H1 (cell line): ENCODE measurements at regions not wholly inside any gene's neighbourhood (a gene's known extent, or its start where the extent isn't known, plus 50 kb on each side); places are given as distances from the start of the nearest gene placed in this dataset.

ENCODE experiments used
- CTCF ChIA-PET: fragments of 300-600 bp; sonication (Branson Sonifier 250); formaldehyde crosslinking; loops from one replicate; lab custom pipeline; 2021; ENCODE audit not compliant: partially characterized antibody; lab: Charles Lee
- POLR2A ChIA-PET: fragments of 300-600 bp; sonication (Branson Sonifier 250); formaldehyde crosslinking; loops from one replicate; lab custom pipeline; 2021; ENCODE audit warnings: inconsistent platforms; ENCODE audit not compliant: partially characterized antibody; lab: Charles Lee
- DNase-seq, 2 experiments: peaks; one replicate each; pipeline versions ENCODE4 v3.0.0 to v3.0.0-alpha.2; 2010 to 2022; ENCODE audit warnings: low spot score in 2 of 2, low read depth in 1 of 2, mixed read lengths in 1 of 2
- FAIRE-seq: peaks from 2 replicates; lab custom pipeline; 2011; peaks lifted over from hg19 to GRCh38; lab: Jason Lieb, UNC
- H2AFZ ChIP-seq: 2 replicates; pipeline ENCODE4 v1.8.1; 2012; ENCODE audit warnings: low read length, inconsistent platforms
- H2AK5ac ChIP-seq: 2 replicates; pipeline ENCODE4 v1.6.1; 2013; ENCODE audit warnings: low read depth, low read length
- H2BK120ac ChIP-seq: replicated peaks from 2 replicates; pipeline ENCODE3; 2013; ENCODE audit warnings: low read depth, low read length, inconsistent platforms
- H2BK12ac ChIP-seq: 2 replicates; pipeline ENCODE4 v1.6.1; 2013; ENCODE audit warnings: low read depth, low read length
- H2BK15ac ChIP-seq: 2 replicates; pipeline ENCODE4 v1.6.1; 2013; ENCODE audit warnings: low read length
- H2BK20ac ChIP-seq: 2 replicates; pipeline ENCODE4 v1.6.1; 2013; ENCODE audit warnings: low read length
- H2BK5ac ChIP-seq: 2 replicates; pipeline ENCODE4 v1.6.1; 2013; ENCODE audit warnings: low read depth, low read length
- H3K14ac ChIP-seq: 2 replicates; pipeline ENCODE4 v1.6.1; 2013; ENCODE audit warnings: inconsistent platforms; ENCODE audit not compliant: insufficient read length
- H3K18ac ChIP-seq: 2 replicates; pipeline ENCODE4 v1.6.1; 2013; ENCODE audit warnings: low read length; ENCODE audit errors: extremely low read depth
- H3K23ac ChIP-seq: 2 replicates; pipeline ENCODE4 v1.6.1; 2013; ENCODE audit warnings: inconsistent platforms; ENCODE audit not compliant: insufficient read length
- H3K23me2 ChIP-seq: 2 replicates; pipeline ENCODE4 v1.6.1; 2013; ENCODE audit warnings: low read depth, low read length
- H3K27ac ChIP-seq: 2 replicates; pipeline ENCODE4 v1.6.1; 2011; ENCODE audit warnings: low read depth, low read length, inconsistent platforms
- H3K27me3 ChIP-seq, 4 experiments: replicated peaks in 1 of 4; 1 replicate in 1 of 4; 2 replicates in 3 of 4; pipeline versions ENCODE4 v1.6.1 to v1.8.1; 2011 to 2013; ENCODE audit warnings: low read length in 3 of 4, mild to moderate bottlenecking in 3 of 4, inconsistent platforms in 2 of 4, mixed read lengths in 2 of 4, moderate library complexity in 1 of 4; ENCODE audit not compliant: control insufficient read depth in 3 of 4, insufficient read depth in 3 of 4; ENCODE audit errors: extremely low read depth in 1 of 4
- H3K36me3 ChIP-seq, 4 experiments: 2 replicates each; pipeline versions ENCODE4 v1.6.1 to v1.8.1; 2011 to 2013; ENCODE audit warnings: mild to moderate bottlenecking in 4 of 4, low read length in 3 of 4, moderate library complexity in 2 of 4, control low read depth in 1 of 4, inconsistent platforms in 1 of 4; ENCODE audit not compliant: insufficient read depth in 4 of 4, control insufficient read depth in 2 of 4
- H3K4ac ChIP-seq: replicated peaks from 2 replicates; pipeline ENCODE3; 2013; ENCODE audit warnings: low read length, low read depth, mixed read lengths, inconsistent platforms; ENCODE audit not compliant: insufficient read length
- H3K4me1 ChIP-seq, 4 experiments: replicated peaks in 1 of 4; 1 replicate in 1 of 4; 2 replicates in 3 of 4; pipeline versions ENCODE4 v1.6.1 to v1.8.1; 2011 to 2013; ENCODE audit warnings: low read length in 3 of 4, inconsistent platforms in 2 of 4, mixed read lengths in 1 of 4; ENCODE audit not compliant: insufficient read depth in 4 of 4, control insufficient read depth in 3 of 4
- H3K4me2 ChIP-seq, 2 experiments: 2 replicates each; pipeline versions ENCODE4 v1.6.1 to v1.8.1; 2011 to 2013; ENCODE audit warnings: low read depth in 2 of 2, low read length in 2 of 2, control low read depth in 1 of 2, inconsistent platforms in 1 of 2, mild to moderate bottlenecking in 1 of 2; ENCODE audit not compliant: insufficient read depth in 1 of 2
- H3K4me3 ChIP-seq, 4 experiments: fragments of 200-600, 300-600 bp in 1 of 4; sonication (generic), shearing (Covaris generic), sonication (Bioruptor Twin) in 1 of 4; 2 replicates each; pipeline versions ENCODE4 v1.5.1 to v1.8.1; 2011 to 2016; ENCODE audit warnings: low read length in 4 of 4, low read depth in 3 of 4, control low read depth in 2 of 4, inconsistent platforms in 2 of 4, mild to moderate bottlenecking in 2 of 4, mixed read lengths in 1 of 4, moderate library complexity in 1 of 4; ENCODE audit not compliant: insufficient read depth in 2 of 4; ENCODE audit errors: extremely low read depth in 1 of 4
- H3K56ac ChIP-seq: replicated peaks from 2 replicates; pipeline ENCODE3; 2013; ENCODE audit warnings: low read depth, mild to moderate bottlenecking, mixed read lengths, low read length, inconsistent platforms; ENCODE audit not compliant: insufficient read length
- H3K79me1 ChIP-seq: 2 replicates; pipeline ENCODE4 v1.6.1; 2013; ENCODE audit warnings: low read depth, low read length, control low read depth
- H3K79me2 ChIP-seq, 2 experiments: 2 replicates each; pipeline versions ENCODE4 v1.6.1 to v1.8.1; 2012 to 2013; ENCODE audit warnings: low read length in 2 of 2, mild to moderate bottlenecking in 2 of 2, inconsistent platforms in 1 of 2; ENCODE audit not compliant: insufficient read depth in 2 of 2, control insufficient read depth in 1 of 2
- H3K9ac ChIP-seq, 4 experiments: replicated peaks in 1 of 4; 1 replicate in 1 of 4; 2 replicates in 3 of 4; pipeline versions ENCODE4 v1.6.1 to v1.8.1; 2011 to 2013; ENCODE audit warnings: low read depth in 3 of 4, low read length in 3 of 4, control low read depth in 2 of 4, mild to moderate bottlenecking in 2 of 4, moderate library complexity in 2 of 4, inconsistent platforms in 1 of 4; ENCODE audit errors: extremely low read depth in 1 of 4
- H3K9me3 ChIP-seq, 2 experiments: 2 replicates each; pipeline versions ENCODE4 v1.6.1 to v1.8.1; 2012 to 2013; ENCODE audit warnings: mild to moderate bottlenecking in 2 of 2, moderate library complexity in 2 of 2, control low read depth in 1 of 2, inconsistent platforms in 1 of 2, low read depth in 1 of 2, low read length in 1 of 2, mixed read lengths in 1 of 2; ENCODE audit not compliant: insufficient read depth in 2 of 2
- H4K20me1 ChIP-seq, 2 experiments: replicated peaks in 1 of 2; 2 replicates each; pipeline versions ENCODE3 to v1.8.1; 2011 to 2013; ENCODE audit warnings: inconsistent platforms in 2 of 2, low read length in 2 of 2, mild to moderate bottlenecking in 1 of 2; ENCODE audit not compliant: insufficient read depth in 2 of 2, control insufficient read depth in 1 of 2
- H4K5ac ChIP-seq: 2 replicates; pipeline ENCODE4 v1.6.1; 2013; ENCODE audit warnings: low read length, low read depth, mixed read lengths, inconsistent platforms; ENCODE audit not compliant: insufficient read length
- H4K8ac ChIP-seq: 2 replicates; pipeline ENCODE4 v1.8.0; 2013; ENCODE audit warnings: mild to moderate bottlenecking, moderate library complexity, low read length, inconsistent platforms; ENCODE audit not compliant: insufficient read depth; ENCODE audit errors: extremely low read depth
- H4K91ac ChIP-seq: replicated peaks from 2 replicates; pipeline ENCODE3; 2013; ENCODE audit warnings: low read length, mixed read lengths, inconsistent platforms; ENCODE audit not compliant: insufficient read length
- FOSL1 ChIP-seq: IDR thresholded peaks from 2 replicates; pipeline ENCODE4 v1.6.1; 2011; ENCODE audit warnings: mild to moderate bottlenecking, low read depth, low read length, moderate library complexity; ENCODE audit not compliant: insufficient read depth
- GTF2F1 ChIP-seq: IDR thresholded peaks from 2 replicates; pipeline ENCODE4 v1.6.1; 2012; ENCODE audit warnings: low read depth, low read length, improper control_type of control experiment, borderline replicate concordance
- TEAD4 ChIP-seq: IDR thresholded peaks from 2 replicates; pipeline ENCODE4 v1.6.1; 2012; ENCODE audit warnings: low read depth, low read length, inconsistent platforms, mixed read lengths
- ZNF274 ChIP-seq: IDR thresholded peaks from 2 replicates; pipeline ENCODE4 v1.7.0; 2012; ENCODE audit warnings: low read length, borderline replicate concordance; ENCODE audit errors: extremely low read depth
- WGBS, 2 experiments: shearing (Covaris generic) in 1 of 2; methylation state at CpG; one replicate each; pipeline versions ENCODE4 v1.1.6 to v1.1.7; 2013 to 2015; ENCODE audit warnings: low lambda C conversion rate in 2 of 2, mixed read lengths in 2 of 2, inconsistent platforms in 1 of 2, low coverage in 1 of 2, missing lambda C conversion rate in 1 of 2; ENCODE audit not compliant: insufficient replicate concordance in 2 of 2, insufficient coverage in 1 of 2, insufficient read length in 1 of 2; ENCODE audit errors: extremely low coverage in 1 of 2, missing lambda C conversion rate in 1 of 2; 5-methylcytosine and 5-hydroxymethylcytosine counted together
- TF ChIP-seq, protein P1 (sequence below): IDR thresholded peaks from 2 replicates; pipeline ENCODE4 v1.6.1; 2012; ENCODE audit warnings: inconsistent platforms
- TF ChIP-seq, protein P2 (sequence below): IDR thresholded peaks from 2 replicates; pipeline ENCODE4 v1.6.1; 2012; ENCODE audit warnings: inconsistent platforms

DNA sequence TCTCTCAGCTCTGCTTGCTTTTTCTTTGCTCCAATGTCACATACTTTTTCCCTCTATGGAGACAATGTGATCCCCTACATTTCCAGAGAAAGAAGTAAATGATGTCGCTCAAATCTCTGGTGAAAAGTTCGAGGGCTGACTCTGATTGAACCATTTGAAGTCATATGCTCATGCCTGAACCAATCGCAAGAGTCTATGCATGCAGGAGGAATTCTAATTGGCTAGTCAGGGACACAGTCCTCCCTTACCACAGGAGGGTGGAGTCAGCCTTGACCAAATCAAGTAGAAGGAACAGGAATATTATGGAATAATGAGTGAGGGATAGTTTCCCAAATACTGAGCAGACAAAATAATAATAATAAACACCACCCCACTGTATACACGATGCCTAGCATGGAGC lies 96.8 kb downstream of the PRLHR start:
- H4K91ac ChIP-seq: no peak overlapping the region
- POLR2A ChIA-PET: no interaction called here

More for the DNA sequence above, 96.8 kb downstream of the PRLHR start:
- Histone ChIP-seq H3K56ac (no peak overlapping the region), H2AFZ (no peak overlapping the region), H2BK20ac (no peak overlapping the region), H3K4ac (no peak overlapping the region), H2AK5ac (no peak overlapping the region), H3K23ac (no peak overlapping the region), H2BK120ac (no peak overlapping the region), H2BK15ac (no peak overlapping the region), H4K20me1 (no peaks in the 10 kb centered on the region), H3K18ac (no peak overlapping the region), H3K4me3 (no peak overlapping the region), H3K23me2 (no peaks in the 10 kb centered on the region), H4K8ac (no peak overlapping the region), H3K14ac (no peak overlapping the region), H3K79me1 (no peaks in the 10 kb centered on the region), H3K4me2 (no peak overlapping the region), H2BK12ac (no peak overlapping the region), H4K5ac (no peak overlapping the region), H3K27me3 (no peaks in the 10 kb centered on the region), H3K79me2 (no peaks in the 10 kb centered on the region), H2BK5ac (no peak overlapping the region), H3K36me3 (no peaks in the 10 kb centered on the region), H3K27ac (no peak overlapping the region), H3K4me1 (no peaks in the 10 kb centered on the region), H3K9me3 (no peaks in the 10 kb centered on the region), H3K9ac (no peak overlapping the region)
- CTCF ChIA-PET: interaction anchor here (0.7 kb wide), 1 partner anchor 294 kb away, joined by 3 read pairs; no protein-coding TSS in a partner anchor
- TF ChIP-seq GTF2F1: no peak
- no peak for TF ChIP-seq FOSL1
- TF ChIP-seq, protein P1, sequence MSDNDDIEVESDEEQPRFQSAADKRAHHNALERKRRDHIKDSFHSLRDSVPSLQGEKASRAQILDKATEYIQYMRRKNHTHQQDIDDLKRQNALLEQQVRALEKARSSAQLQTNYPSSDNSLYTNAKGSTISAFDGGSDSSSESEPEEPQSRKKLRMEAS: no peak
- TF ChIP-seq ZNF274: no peak
- TF ChIP-seq, protein P2, sequence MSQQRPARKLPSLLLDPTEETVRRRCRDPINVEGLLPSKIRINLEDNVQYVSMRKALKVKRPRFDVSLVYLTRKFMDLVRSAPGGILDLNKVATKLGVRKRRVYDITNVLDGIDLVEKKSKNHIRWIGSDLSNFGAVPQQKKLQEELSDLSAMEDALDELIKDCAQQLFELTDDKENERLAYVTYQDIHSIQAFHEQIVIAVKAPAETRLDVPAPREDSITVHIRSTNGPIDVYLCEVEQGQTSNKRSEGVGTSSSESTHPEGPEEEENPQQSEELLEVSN: no peak
- TF ChIP-seq TEAD4: no peak
- no peak for FAIRE-seq
- 98% methylated on average over 4 of the region's 4 CpGs; no CpG with 5 or more reads in 1 of the 2 experiments for WGBS, 2 experiments
- DNase-seq: no peak
